Uterus (tissue), 2 donors: ENCODE measurements at regions not wholly inside any gene's neighbourhood (a gene's known extent, or its start where the extent isn't known, plus 50 kb on each side); places are given as distances from the start of the nearest gene placed in this dataset.

Source experiments
- CTCF ChIP-seq, 4 experiments: fragments of 200-600 bp in 2 of 4; fragments of 450-650 bp in 2 of 4; sonication (generic) in 2 of 4; IDR thresholded peaks; one replicate each; pipeline ENCODE4 v1.5.1; 2016 to 2019; ENCODE audit warnings: antibody characterized with exemption in 4 of 4, mild to moderate bottlenecking in 2 of 4, moderate library complexity in 1 of 4
- POLR2A ChIP-seq, 2 donors: fragments of 450-650 bp; IDR thresholded peaks; one replicate each; pipeline ENCODE4 v1.6.1; 2016; ENCODE audit warnings: antibody characterized with exemption in 2 of 2, mild to moderate bottlenecking in 1 of 2, moderate library complexity in 1 of 2

DNA sequence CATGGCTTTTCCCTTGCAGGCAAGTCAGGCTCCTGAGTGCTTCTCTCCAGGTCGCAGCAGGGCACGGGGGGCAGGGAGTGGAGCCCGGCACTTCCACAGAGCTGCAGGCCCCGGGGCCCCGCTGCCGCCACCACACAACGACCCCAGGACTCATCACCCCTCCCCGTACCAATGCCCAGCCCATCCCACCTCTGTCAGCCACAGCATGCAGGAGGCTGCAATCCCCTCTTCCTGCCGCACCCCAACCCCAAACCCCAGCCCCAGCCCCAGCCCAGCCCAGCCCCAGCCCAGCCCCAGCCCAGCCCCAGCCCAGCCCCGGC is 288.0 kb downstream of the NDUFA10 start:
- TF ChIP-seq POLR2A (IDR thresholded peaks at IDR 0.05): no peak
- TF ChIP-seq CTCF (IDR thresholded peaks at IDR 0.05): no peak
